D721Med (cell line): ENCODE measurements at regions not wholly inside any gene's neighbourhood (a gene's known extent, or its start where the extent isn't known, plus 50 kb on each side); places are given as distances from the start of the nearest gene placed in this dataset.
"Not testable (repeated sequence)": the region's sequence is repeated elsewhere in the genome, so short reads cannot be mapped to it uniquely, and the experiment has no call there.

Experiments
- DNase-seq: peaks from one replicate; pipeline ENCODE4 v3.0.0; 2011; ENCODE audit warnings: low spot score; ENCODE audit not compliant: insufficient read length
- FAIRE-seq: peaks from 2 replicates; lab custom pipeline; 2011; peaks lifted over from hg19 to GRCh38; lab: Jason Lieb, UNC
- CTCF ChIP-seq: IDR thresholded peaks from 2 replicates; pipeline ENCODE4 v1.5.1; 2012; ENCODE audit warnings: mild to moderate bottlenecking, control low read depth; ENCODE audit not compliant: insufficient read depth; ENCODE audit errors: missing control alignments

GRCh38 chr15:75792236-75792635, 51.0 kb upstream of the UBE2Q2 start:
- FAIRE-seq, DNase-seq: not testable (repeated sequence)

GRCh38 chr15:75791337-75791713, 51.9 kb upstream of the UBE2Q2 start:
- DNase-seq: no peak

GRCh38 chr15:75790631-75791336, 52.5 kb upstream of the UBE2Q2 start:
- TF ChIP-seq CTCF: no peak
- no peak for FAIRE-seq
- no peak for DNase-seq

More at GRCh38 chr15:75791337-75791713, 51.9 kb upstream of the UBE2Q2 start:
- no peak for TF ChIP-seq CTCF
- FAIRE-seq: no peak

GRCh38 chr15:75786575-75786947, 56.7 kb upstream of the UBE2Q2 start:
- TF ChIP-seq CTCF: no peak
- FAIRE-seq: no peak
- DNase-seq: no peak

GRCh38 chr15:75785771-75786574, 57.3 kb upstream of the UBE2Q2 start:
- DNase-seq (no peak), FAIRE-seq (no peak)
- TF ChIP-seq CTCF: peak; percentile 49

- FAIRE-seq, DNase-seq: not testable (repeated sequence)
These were observed 58.5 kb upstream of the UBE2Q2 start for GRCh38 chr15:75784511-75785480.

- DNase-seq, FAIRE-seq: not testable (repeated sequence)
These were observed 59.7 kb upstream of the UBE2Q2 start for GRCh38 chr15:75783566-75783965.

- DNase-seq (no peak), FAIRE-seq (no peak)
- TF ChIP-seq CTCF: no peak
These were observed 60.3 kb upstream of the UBE2Q2 start for GRCh38 chr15:75782926-75783325.

- DNase-seq, FAIRE-seq: not testable (repeated sequence)
These were observed 62.3 kb upstream of the UBE2Q2 start for GRCh38 chr15:75780995-75781394.
